GM19452 (cell line): ENCODE measurements at regions not wholly inside any gene's neighbourhood (a gene's known extent, or its start where the extent isn't known, plus 50 kb on each side); places are given as distances from the start of the nearest gene placed in this dataset.
A peak's percentile ranks its signal among the peaks of the same experiment; 100 is the strongest.
"Not testable (repeated sequence)": the region's sequence is repeated elsewhere in the genome, so short reads cannot be mapped to it uniquely, and the experiment has no call there.

ENCODE experiments used
- ATAC-seq: cut with Tn5 transposase; IDR thresholded peaks from one replicate; pipeline ENCODE4 v1.9.1; 2021; ENCODE audit not compliant: unreplicated experiment

- no peak for ATAC-seq
Measured at GRCh38 chr11:49499117-49499516, 290.7 kb upstream of the FOLH1 start.

GRCh38 chr11:49505231-49505630 is 296.8 kb upstream of the FOLH1 start:
- ATAC-seq = no peak

GRCh38 chr11:49526240-49526829 is 317.9 kb upstream of the FOLH1 start:
- ATAC-seq = peak; percentile 87

- ATAC-seq = no peak
Measured at GRCh38 chr11:49533204-49533603, 324.8 kb upstream of the FOLH1 start.

- ATAC-seq = not testable (repeated sequence)
Measured at GRCh38 chr11:49538927-49539326, 330.5 kb upstream of the FOLH1 start.

GRCh38 chr11:49558261-49558847 is 350.0 kb upstream of the FOLH1 start:
- ATAC-seq = not testable (repeated sequence)

GRCh38 chr11:49560593-49560992 is 352.2 kb upstream of the FOLH1 start:
- ATAC-seq = not testable (repeated sequence)

- not testable (repeated sequence) for ATAC-seq
Measured at GRCh38 chr11:49561240-49561880, 353.0 kb upstream of the FOLH1 start.

- not testable (repeated sequence) for ATAC-seq
Measured at GRCh38 chr11:49562262-49562661, 353.9 kb upstream of the FOLH1 start.

GRCh38 chr11:49579492-49579891 is 371.1 kb upstream of the FOLH1 start:
- ATAC-seq = not testable (repeated sequence)

GRCh38 chr11:49585495-49585894 is 366.7 kb upstream of the OR4C13 start:
- ATAC-seq = not testable (repeated sequence)

GRCh38 chr11:49608892-49609291 is 343.3 kb upstream of the OR4C13 start:
- ATAC-seq = not testable (repeated sequence)

GRCh38 chr11:49623872-49624271 is 328.3 kb upstream of the OR4C13 start:
- not testable (repeated sequence) for ATAC-seq

- ATAC-seq = not testable (repeated sequence)
Measured at GRCh38 chr11:49670705-49671104, 281.5 kb upstream of the OR4C13 start.

- ATAC-seq = not testable (repeated sequence)
Measured at GRCh38 chr11:49702121-49702520, 250.1 kb upstream of the OR4C13 start.

- ATAC-seq = not testable (repeated sequence)
Measured at GRCh38 chr11:49750447-49750846, 201.7 kb upstream of the OR4C13 start.

GRCh38 chr11:49750960-49751359 is 201.2 kb upstream of the OR4C13 start:
- ATAC-seq = not testable (repeated sequence)

GRCh38 chr11:49780791-49781190 is 171.4 kb upstream of the OR4C13 start:
- ATAC-seq = not testable (repeated sequence)

GRCh38 chr11:49782000-49782399 is 170.2 kb upstream of the OR4C13 start:
- ATAC-seq = not testable (repeated sequence)

GRCh38 chr11:49783841-49784240 is 168.3 kb upstream of the OR4C13 start:
- not testable (repeated sequence) for ATAC-seq

GRCh38 chr11:49789787-49790186 is 162.4 kb upstream of the OR4C13 start:
- ATAC-seq = not testable (repeated sequence)

GRCh38 chr11:49798206-49798837 is 153.9 kb upstream of the OR4C13 start:
- not testable (repeated sequence) for ATAC-seq
